ENCODE measurements at regions not wholly inside any gene's neighbourhood (a gene's known extent, or its start where the extent isn't known, plus 50 kb on each side); places are given as distances from the start of the nearest gene placed in this dataset.
A peak's percentile ranks its signal among the peaks of the same experiment; 100 is the strongest.

DNA sequence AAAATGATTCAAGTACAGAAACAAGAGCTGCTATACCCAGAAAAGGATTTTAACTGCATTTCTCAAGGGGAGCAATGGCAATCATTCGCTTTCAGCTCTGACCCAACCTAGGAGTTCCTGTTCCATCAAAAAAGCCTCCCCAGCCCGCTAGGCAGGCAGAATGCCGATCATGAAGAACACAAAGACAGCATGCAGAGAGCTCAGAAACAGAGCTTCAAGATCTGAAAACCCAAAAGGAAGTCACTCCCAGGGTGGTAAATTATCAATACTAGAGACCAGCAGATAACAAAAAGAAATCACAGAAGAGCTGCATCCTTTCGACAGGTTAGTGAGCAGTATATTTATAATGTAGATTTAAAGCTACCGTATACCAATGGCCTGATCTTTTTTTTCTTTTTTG, 84.8 kb upstream of the CRIM1 start:
- Mint-ChIP-seq H3K27me3 (ENCODE audit: low read depth) (no peaks in the 10 kb centered on the region), H3K4me3 (no peak overlapping the region), H3K36me3 (ENCODE audit: low read depth) (peaks cover 4% of the 10 kb centered on the region), H3K4me1 (ENCODE audit: low read depth) (peaks cover 11% of the 10 kb centered on the region), H3K27ac (no peak overlapping the region), H3K9me3 (peaks cover 18% of the 10 kb centered on the region)
- intact Hi-C loops (cut with micrococcal nuclease), result no loop called here
- DNase-seq, result no peak
- CTCF ChIA-PET, result interaction anchor here (1.2 kb wide), 1 partner anchor 242 kb away, joined by 3 read pairs; no protein-coding TSS in a partner anchor

DNA sequence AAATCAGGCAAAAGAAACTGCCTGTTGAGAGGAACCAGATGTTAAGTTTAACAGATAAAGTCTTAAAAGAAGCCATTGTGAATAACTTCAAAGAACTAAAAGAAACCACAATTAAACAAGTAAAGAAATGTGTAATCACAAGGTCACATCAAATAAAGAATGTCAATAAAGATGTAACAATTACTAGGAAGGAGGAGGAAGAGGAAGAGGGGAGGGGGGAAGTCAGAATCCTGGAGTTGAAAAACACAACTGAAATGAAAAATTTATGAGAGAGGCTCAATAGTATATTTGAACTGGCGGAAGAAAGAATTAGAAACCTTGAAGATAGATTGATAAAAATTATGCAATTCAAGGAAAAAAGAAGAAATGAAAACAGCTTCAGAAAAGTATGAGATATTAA, 88.4 kb upstream of the CRIM1 start:
- Mint-ChIP-seq H3K4me1 (ENCODE audit: low read depth) (peaks cover 11% of the 10 kb centered on the region), H3K9me3 (peaks cover 18% of the 10 kb centered on the region), H3K27me3 (ENCODE audit: low read depth) (no peaks in the 10 kb centered on the region), H3K36me3 (ENCODE audit: low read depth) (peaks cover 4% of the 10 kb centered on the region), H3K4me3 (no peak overlapping the region), H3K27ac (no peak overlapping the region)
- intact Hi-C loops (cut with micrococcal nuclease), result no loop called here
- DNase-seq, result no peak
- CTCF ChIA-PET, result no interaction called here

DNA sequence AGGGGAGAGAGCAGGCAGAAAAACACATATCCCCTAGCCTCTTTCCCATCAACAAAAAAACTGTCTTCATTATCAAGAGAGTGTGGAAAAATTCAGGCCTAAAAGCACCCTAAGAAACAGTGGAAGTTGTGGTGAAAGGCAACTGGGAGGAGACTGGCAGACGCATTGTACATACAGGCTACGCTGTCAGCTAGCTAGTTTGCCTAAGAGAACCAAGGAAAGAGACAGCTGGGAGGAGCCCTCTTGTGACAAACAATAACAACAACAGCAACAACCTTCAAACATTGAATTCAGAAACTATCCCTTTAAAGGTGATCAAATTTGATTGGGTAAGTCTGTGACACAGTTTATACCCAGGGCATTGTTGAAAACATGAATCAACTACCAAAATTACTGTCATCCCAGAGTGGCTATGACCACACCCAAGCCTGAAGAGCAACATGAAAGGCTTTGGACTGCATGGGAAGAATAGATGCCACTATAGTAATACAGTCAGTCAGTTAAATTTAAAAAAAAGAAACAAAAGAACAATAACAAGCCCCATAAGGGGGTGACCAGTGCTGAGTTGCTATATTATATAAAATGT, 88.9 kb upstream of the CRIM1 start:
- DNase-seq, result no peak
- Mint-ChIP-seq H3K27me3 (ENCODE audit: low read depth) (no peaks in the 10 kb centered on the region), H3K4me1 (ENCODE audit: low read depth) (peaks cover 11% of the 10 kb centered on the region), H3K4me3 (no peak overlapping the region), H3K36me3 (ENCODE audit: low read depth) (peaks cover 4% of the 10 kb centered on the region), H3K27ac (no peak overlapping the region), H3K9me3 (peaks cover 18% of the 10 kb centered on the region)
- intact Hi-C loops (cut with micrococcal nuclease), result no loop called here
- CTCF ChIA-PET, result no interaction called here

DNA sequence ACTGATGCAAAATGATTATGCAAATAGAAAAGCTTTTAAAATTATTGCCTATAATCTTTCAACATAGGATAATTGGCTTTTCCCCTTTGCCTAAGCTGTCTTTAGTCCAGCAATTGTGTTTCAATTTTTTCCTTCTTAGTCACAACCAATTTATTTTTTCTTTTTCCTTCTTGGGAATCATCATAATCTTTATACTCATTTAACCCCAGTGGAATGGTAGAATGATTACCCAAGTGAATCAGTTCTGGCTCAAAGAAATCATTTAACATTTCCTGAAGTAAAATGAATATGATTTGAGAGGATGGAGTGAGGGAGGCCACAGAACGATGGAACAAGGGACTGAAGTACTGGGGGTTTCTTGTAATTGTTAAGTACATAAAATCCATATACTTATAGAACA, 93.0 kb upstream of the CRIM1 start:
- Mint-ChIP-seq H3K36me3 (ENCODE audit: low read depth) (peaks cover 4% of the 10 kb centered on the region), H3K27ac (no peak overlapping the region), H3K4me1 (ENCODE audit: low read depth) (no peaks in the 10 kb centered on the region), H3K9me3 (peaks cover 14% of the 10 kb centered on the region), H3K27me3 (ENCODE audit: low read depth) (peaks cover 3% of the 10 kb centered on the region), H3K4me3 (no peak overlapping the region)
- CTCF ChIA-PET, result no interaction called here
- DNase-seq, result no peak
- intact Hi-C loops (cut with micrococcal nuclease), result no loop called here

DNA sequence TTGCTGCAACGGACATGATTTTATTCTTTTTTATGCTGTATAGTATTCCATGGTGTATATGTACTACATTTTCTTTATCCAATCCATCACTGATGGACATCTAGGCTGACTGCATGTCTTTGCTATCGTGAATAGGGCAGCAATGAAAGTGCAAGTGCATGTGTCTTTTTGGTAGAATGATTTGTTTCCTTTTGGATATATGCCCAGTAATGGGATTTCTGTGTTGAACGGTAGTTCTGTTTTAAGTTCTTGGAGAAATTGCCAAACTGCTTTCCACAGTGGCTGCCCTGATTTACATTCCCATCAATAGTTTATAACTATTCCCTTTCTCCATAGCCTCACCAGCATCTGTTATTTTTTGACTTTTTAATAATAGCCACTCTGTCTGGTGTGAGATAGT, 99.7 kb upstream of the CRIM1 start:
- Mint-ChIP-seq H3K4me3 (no peak overlapping the region), H3K36me3 (ENCODE audit: low read depth) (no peaks in the 10 kb centered on the region), H3K9me3 (no peaks in the 10 kb centered on the region), H3K27me3 (ENCODE audit: low read depth) (peaks cover 8% of the 10 kb centered on the region), H3K4me1 (ENCODE audit: low read depth) (no peaks in the 10 kb centered on the region), H3K27ac (no peak overlapping the region)
- CTCF ChIA-PET, result no interaction called here
- intact Hi-C loops (cut with micrococcal nuclease), result no loop called here
- DNase-seq, result no peak

DNA sequence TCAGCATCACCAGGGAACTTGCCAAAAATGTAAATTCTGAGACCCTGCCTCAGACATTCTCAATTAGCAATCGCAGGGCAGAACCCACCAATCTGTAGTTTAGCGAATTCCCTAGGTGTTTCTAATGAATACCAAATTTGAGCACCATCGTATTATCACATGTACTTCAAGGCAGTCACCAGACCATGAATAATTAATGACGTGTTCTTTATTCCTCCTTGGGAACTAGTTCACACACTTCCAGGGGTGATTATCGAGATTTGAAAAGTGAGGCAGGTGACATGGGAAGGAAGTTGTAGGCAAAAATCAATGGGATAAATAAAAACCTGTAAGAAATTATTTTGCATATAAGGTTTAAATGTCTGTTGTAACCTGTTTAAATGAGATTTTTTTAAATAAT, 102.5 kb upstream of the CRIM1 start:
- no peak overlapping the region for H3K4me3 Mint-ChIP-seq
- intact Hi-C loops (cut with micrococcal nuclease), result no loop called here
- DNase-seq, result no peak
- no peaks in the 10 kb centered on the region for H3K36me3 Mint-ChIP-seq (ENCODE audit: low read depth)
- CTCF ChIA-PET, result interaction anchor here (0.6 kb wide), 1 partner anchor 91 kb away, joined by 3 read pairs; no protein-coding TSS in a partner anchor
- H3K9me3 Mint-ChIP-seq, result no peaks in the 10 kb centered on the region
- peaks cover 8% of the 10 kb centered on the region for H3K27me3 Mint-ChIP-seq (ENCODE audit: low read depth)
- H3K27ac Mint-ChIP-seq, result no peak overlapping the region
- H3K4me1 Mint-ChIP-seq (ENCODE audit: low read depth), result peaks cover 5% of the 10 kb centered on the region

DNA sequence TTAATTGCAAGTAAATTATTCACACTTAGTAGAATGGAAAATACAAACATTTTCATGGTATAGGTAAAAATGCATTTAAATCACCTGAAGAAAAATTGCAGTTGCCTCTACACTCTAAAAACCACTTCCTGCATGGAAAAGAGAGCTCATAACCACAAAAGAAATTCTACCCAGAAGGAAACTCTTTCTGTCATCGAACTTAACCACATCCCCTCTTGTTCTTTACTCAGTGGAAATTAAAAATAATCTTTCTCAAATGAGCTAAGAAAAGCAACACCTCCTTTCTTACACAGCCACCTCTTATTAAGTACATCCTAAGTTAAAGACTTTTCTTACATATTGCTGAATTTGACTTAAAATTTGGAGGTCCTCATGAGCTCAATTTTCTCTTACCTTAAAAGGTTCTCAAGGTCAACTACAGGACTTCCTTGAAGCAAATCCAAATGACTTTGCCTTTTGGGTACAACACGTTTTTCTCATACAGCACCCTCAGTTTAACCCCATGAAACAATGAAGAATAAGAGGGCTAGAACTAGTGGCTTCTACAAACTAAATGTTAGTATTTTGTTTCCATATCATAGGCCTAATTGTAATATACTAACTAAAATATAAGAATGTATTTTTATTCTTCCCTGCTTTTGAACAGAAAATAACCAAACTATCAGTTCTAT, 109.1 kb upstream of the CRIM1 start:
- Mint-ChIP-seq H3K27ac (peak overlapping the region; percentile 72), H3K36me3 (ENCODE audit: low read depth) (no peaks in the 10 kb centered on the region), H3K27me3 (ENCODE audit: low read depth) (no peaks in the 10 kb centered on the region), H3K9me3 (no peaks in the 10 kb centered on the region), H3K4me3 (peak overlapping the region; percentile 24), H3K4me1 (ENCODE audit: low read depth) (peaks cover 59% of the 10 kb centered on the region)
- intact Hi-C loops (cut with micrococcal nuclease), result loop anchor here (1.0 to 10.0 kb wide), 12 partner anchors 31 to 1626 kb away; no protein-coding TSS in a partner anchor
- DNase-seq, result no peak
- CTCF ChIA-PET, result interaction anchor here (1.0 kb wide), 1 partner anchor 92 kb away, joined by 4 read pairs; no protein-coding TSS in a partner anchor

DNA sequence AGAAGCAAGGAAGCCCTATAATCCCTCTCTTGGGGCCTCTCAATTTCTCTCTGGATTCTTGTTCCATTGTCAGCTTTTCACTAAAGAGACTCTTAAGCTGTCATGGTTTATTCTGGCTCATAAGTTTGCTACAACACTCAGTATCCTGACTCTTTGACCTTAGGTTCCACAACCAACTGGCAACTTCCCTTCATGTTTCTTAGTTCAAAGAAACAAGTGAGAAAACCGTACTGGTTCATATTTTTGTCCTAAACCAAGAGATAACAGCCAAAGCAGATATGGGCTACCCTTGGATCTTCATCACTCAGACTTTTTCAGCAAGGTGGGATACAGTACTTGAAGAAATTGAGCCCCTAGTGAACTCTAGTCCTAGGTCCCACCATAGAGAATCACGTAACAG, 109.9 kb upstream of the CRIM1 start:
- Mint-ChIP-seq H3K9me3 (no peaks in the 10 kb centered on the region), H3K27ac (no peak overlapping the region), H3K4me3 (no peak overlapping the region), H3K4me1 (ENCODE audit: low read depth) (peaks cover 67% of the 10 kb centered on the region), H3K36me3 (ENCODE audit: low read depth) (no peaks in the 10 kb centered on the region), H3K27me3 (ENCODE audit: low read depth) (no peaks in the 10 kb centered on the region)
- intact Hi-C loops (cut with micrococcal nuclease), result loop anchor here (1.0 to 10.0 kb wide), 12 partner anchors 32 to 1627 kb away; no protein-coding TSS in a partner anchor
- CTCF ChIA-PET, result interaction anchor here (1.0 kb wide), 1 partner anchor 93 kb away, joined by 4 read pairs; no protein-coding TSS in a partner anchor
- no peak for DNase-seq

DNA sequence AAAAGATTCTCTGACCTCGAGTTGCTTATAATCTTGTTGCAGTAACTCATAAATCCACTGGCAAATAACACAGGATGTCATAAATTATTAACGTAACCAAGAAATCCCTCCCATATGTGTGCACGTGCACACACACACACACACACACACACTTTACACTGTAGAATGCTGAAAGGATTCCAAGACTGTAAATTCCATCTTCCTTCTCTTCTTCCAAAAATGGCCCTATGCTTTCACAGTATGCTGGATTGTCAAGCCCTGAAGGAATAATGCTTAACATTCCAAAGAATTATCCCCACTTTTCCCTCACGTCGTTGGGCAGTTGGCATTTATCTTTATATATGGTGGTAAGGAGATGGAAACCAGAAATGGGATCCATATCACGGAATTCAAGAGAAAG, 117.5 kb upstream of the CRIM1 start:
- no peak overlapping the region for H3K4me3 Mint-ChIP-seq
- H3K9me3 Mint-ChIP-seq, result peaks cover 5% of the 10 kb centered on the region
- peaks cover 37% of the 10 kb centered on the region for H3K4me1 Mint-ChIP-seq (ENCODE audit: low read depth)
- CTCF ChIA-PET, result interaction anchor here (0.7 kb wide), 1 partner anchor 304 kb away, joined by 4 read pairs; no protein-coding TSS in a partner anchor
- H3K27me3 Mint-ChIP-seq (ENCODE audit: low read depth), result peaks cover 5% of the 10 kb centered on the region
- H3K27ac Mint-ChIP-seq, result no peak overlapping the region
- peaks cover 2% of the 10 kb centered on the region for H3K36me3 Mint-ChIP-seq (ENCODE audit: low read depth)
- no peak for DNase-seq
- intact Hi-C loops (cut with micrococcal nuclease), result no loop called here

DNA sequence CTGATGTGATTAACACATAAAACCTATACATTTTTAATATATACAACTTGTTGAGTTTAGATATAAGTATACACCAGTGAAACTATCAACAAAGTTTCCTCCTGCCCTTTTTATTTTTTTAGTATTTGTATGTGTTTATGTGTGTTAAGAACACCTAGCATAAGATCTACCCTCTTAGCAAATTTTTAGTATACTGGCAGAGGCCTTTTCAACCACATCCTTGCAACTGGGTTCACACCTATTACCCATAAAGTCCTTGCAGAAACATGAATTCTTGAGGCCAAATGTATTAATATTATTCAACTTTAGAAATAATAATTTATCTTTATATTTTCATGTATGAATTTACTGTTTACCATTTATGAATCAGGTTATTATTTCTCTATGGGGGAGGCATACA, 119.7 kb upstream of the CRIM1 start:
- H3K4me3 Mint-ChIP-seq, result no peak overlapping the region
- H3K4me1 Mint-ChIP-seq (ENCODE audit: low read depth), result peaks cover 15% of the 10 kb centered on the region
- H3K36me3 Mint-ChIP-seq (ENCODE audit: low read depth), result peaks cover 2% of the 10 kb centered on the region
- intact Hi-C loops (cut with micrococcal nuclease), result no loop called here
- no peak for DNase-seq
- H3K9me3 Mint-ChIP-seq, result peaks cover 5% of the 10 kb centered on the region
- CTCF ChIA-PET, result interaction anchor here (1.0 kb wide), 1 partner anchor 14 kb away, joined by 3 read pairs; no protein-coding TSS in a partner anchor
- H3K27me3 Mint-ChIP-seq (ENCODE audit: low read depth), result peaks cover 5% of the 10 kb centered on the region
- no peak overlapping the region for H3K27ac Mint-ChIP-seq

DNA sequence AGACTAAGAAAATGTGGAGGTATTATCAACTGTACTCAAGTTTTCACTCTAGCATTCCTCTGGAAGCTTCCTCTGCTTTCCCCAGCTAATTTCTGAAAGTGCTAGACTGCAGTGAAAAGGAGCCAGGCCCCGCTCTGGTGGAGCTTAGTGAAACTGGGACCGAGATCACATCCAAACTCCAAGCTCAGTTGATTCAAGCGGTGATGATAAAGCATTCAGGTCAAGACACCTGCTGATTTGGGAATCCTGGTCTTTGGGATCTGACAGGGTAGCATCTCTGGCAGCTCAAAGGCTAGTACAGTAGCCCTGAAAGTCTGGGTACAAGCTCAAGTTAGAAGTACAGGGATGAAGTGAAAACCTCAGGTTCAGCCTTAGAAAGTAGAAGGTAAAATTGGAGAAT, 120.2 kb upstream of the CRIM1 start:
- no peak overlapping the region for H3K4me3 Mint-ChIP-seq
- peaks cover 5% of the 10 kb centered on the region for H3K27me3 Mint-ChIP-seq (ENCODE audit: low read depth)
- CTCF ChIA-PET, result interaction anchor here (1.0 kb wide), 1 partner anchor 14 kb away, joined by 3 read pairs; no protein-coding TSS in a partner anchor
- H3K27ac Mint-ChIP-seq, result no peak overlapping the region
- peaks cover 12% of the 10 kb centered on the region for H3K4me1 Mint-ChIP-seq (ENCODE audit: low read depth)
- DNase-seq, result no peak
- peaks cover 2% of the 10 kb centered on the region for H3K36me3 Mint-ChIP-seq (ENCODE audit: low read depth)
- intact Hi-C loops (cut with micrococcal nuclease), result no loop called here
- H3K9me3 Mint-ChIP-seq, result peaks cover 5% of the 10 kb centered on the region

DNA sequence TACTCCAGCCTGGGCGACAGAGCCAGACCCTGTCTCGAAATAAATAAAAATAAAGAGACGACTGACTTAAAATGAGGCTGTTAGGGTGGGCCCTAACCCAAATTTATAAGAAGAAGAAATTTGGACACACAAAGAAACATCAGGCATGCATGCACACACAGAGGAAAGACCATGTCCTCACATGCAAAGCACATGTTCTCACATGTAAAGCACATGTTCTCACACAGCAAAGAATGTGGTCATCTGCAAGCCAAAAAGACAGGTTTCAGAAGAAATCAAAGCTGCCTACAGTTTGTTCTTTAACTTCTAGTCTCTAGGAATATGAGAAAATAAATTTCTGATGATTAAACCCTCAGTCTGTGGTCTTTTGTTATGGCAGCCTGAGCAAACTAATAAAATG, 132.3 kb upstream of the CRIM1 start:
- peaks cover under 1% of the 10 kb centered on the region for H3K9me3 Mint-ChIP-seq
- DNase-seq, result no peak
- CTCF ChIA-PET, result interaction anchor here (1.4 kb wide), 1 partner anchor 352 kb away, joined by 3 read pairs; no protein-coding TSS in a partner anchor
- intact Hi-C loops (cut with micrococcal nuclease), result no loop called here
- H3K27me3 Mint-ChIP-seq (ENCODE audit: low read depth), result no peaks in the 10 kb centered on the region
- no peak overlapping the region for H3K4me3 Mint-ChIP-seq
- no peaks in the 10 kb centered on the region for H3K36me3 Mint-ChIP-seq (ENCODE audit: low read depth)
- H3K27ac Mint-ChIP-seq, result no peak overlapping the region
- H3K4me1 Mint-ChIP-seq (ENCODE audit: low read depth), result no peaks in the 10 kb centered on the region

DNA sequence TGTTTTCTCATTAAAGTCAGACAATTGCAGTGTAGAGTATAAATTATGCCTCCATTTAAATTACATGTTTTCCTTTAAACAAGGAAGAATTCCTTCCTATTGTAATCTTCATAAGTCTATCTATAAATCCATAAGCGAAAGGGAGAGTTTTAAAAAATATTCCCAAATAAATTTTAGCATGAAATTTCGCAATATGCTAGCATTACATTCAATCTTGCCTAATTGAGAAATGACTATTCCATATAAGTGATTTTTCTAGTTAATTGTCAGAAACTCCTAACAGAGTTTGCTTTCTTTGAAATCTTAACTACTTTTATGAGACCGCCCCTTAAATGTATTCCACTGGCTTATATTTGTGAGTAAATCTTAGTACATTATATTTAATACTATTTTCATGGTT, 133.1 kb upstream of the CRIM1 start:
- Mint-ChIP-seq H3K4me3 (no peak overlapping the region), H3K27ac (no peak overlapping the region), H3K4me1 (ENCODE audit: low read depth) (no peaks in the 10 kb centered on the region), H3K36me3 (ENCODE audit: low read depth) (no peaks in the 10 kb centered on the region), H3K9me3 (peaks cover 1% of the 10 kb centered on the region), H3K27me3 (ENCODE audit: low read depth) (no peaks in the 10 kb centered on the region)
- intact Hi-C loops (cut with micrococcal nuclease), result no loop called here
- no peak for DNase-seq
- CTCF ChIA-PET, result no interaction called here

Measured in activated naive CD4-positive, alpha-beta T cell treated with anti-CD3 and anti-CD28 coated beads for 36 hours (primary cell).